GM12874 (cell line): ENCODE measurements at regions not wholly inside any gene's neighbourhood (a gene's known extent, or its start where the extent isn't known, plus 50 kb on each side); places are given as distances from the start of the nearest gene placed in this dataset.

Experiments
- CTCF ChIP-seq: IDR thresholded peaks from 2 replicates; pipeline ENCODE4 v1.5.1; 2011; ENCODE audit warnings: low read depth, mild to moderate bottlenecking, control low read depth, low read length, moderate library complexity; ENCODE audit not compliant: insufficient read depth

GRCh38 chr1:81560629-81561028 is 240.1 kb upstream of the ADGRL2 start:
- TF ChIP-seq CTCF = no peak

DNA sequence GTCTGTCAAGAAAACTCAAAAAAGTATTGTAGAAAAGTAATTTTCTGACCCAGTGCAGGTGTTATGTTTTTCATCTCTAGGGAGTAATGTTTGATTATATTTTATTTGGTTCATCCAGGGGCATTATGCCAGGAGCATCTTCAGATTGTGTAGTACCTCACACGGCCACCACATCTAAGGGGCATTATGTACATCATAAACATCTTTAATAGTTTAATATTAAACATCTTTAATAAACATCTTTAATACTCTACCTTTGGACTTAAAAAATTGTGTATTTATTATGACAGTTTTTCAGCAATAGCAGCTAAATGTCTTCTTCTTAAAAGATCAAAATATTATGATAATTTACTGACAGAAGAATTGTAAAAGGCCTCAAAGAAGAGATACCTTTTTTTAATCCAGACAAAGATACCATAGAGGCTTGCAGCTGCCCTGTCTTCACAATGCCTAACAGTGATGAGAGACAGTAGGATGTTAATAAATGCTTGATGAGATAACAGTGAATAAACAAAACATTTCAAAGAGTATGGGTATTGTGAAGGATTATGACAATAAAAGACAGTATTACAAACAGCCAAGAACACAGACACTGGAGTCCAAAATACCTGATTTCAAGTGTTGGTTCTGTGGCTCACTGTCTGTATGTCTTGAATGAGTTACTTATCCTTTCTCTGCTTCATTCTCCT is 240.9 kb upstream of the ADGRL2 start:
- TF ChIP-seq CTCF = no peak

- TF ChIP-seq CTCF = no peak
Observed at GRCh38 chr1:81558291-81559076, 242.2 kb upstream of the ADGRL2 start.

DNA sequence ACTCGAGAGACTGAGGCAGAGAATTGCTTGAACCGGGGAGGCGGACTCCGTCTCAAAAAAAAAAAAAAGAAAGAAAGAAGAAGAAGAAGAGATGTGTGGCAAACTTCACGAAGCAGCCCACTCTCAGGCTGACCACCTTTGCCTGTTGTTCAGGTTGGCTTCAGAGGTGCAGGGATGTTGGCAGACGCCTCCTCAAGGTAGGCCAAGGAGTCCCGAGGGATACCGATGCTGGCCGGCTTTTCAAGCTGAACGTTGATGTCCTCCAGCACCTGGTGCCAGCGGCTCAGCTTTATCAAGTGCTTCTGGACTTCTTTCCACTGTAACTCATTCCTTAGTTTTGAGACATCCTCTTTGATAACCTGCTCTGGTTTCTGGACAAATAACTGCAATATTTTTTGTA is 243.8 kb upstream of the ADGRL2 start:
- no peak for TF ChIP-seq CTCF

DNA sequence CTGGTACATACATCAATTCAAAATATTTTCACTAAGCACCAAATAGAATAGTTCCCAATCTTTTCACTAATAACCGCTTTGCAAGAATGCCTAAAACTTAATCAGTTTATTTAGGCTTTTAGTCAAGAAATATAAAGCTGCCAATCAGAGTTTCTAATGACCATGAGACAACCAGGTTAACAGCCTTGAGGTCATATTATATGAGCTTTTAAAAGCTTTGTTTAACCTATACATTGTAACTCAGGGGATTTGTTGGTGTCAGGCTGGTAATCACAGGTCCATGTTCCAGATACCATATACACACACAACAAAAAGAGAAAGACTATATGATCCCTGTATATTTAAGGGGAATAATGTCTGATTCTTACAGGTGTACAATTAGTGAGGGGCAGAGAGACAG is 246.2 kb upstream of the ADGRL2 start:
- TF ChIP-seq CTCF = no peak

DNA sequence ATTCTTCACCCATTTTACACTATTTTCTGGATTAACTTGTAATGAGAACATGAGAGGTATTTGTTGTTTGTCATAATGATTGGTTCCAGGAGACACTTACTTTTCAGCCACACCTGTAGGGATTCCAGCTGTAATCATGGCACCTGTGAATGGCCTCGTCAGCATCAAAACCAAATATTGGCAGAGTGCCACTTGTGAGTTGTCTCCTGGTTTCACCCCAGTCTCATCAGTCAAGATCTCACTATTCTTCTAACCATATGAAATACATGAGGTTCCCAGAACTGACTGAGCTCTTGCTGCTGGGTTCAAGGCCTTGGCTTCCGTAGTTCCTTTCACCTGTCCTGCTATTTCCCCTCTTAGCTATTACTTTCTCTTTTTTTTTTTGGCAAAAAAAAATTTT is 246.6 kb upstream of the ADGRL2 start:
- no peak for TF ChIP-seq CTCF

DNA sequence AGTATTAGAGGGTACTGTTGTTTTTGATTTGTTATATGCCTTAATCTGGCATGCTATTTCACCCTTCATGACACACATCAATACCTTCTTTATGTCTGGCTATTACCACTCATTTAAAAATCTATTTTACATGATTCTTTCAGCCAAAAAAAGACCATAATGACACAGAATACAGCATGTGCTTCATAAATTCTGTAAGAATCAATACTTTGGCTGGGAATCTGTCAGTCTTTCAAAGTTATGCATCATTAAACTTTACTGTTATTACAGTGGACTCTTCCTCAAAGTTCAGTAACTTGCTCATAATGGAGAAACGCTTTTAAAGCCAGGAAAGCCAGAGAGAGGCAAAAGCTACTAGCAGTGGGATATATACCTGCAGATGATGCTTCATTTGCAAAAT is 247.2 kb upstream of the ADGRL2 start:
- no peak for TF ChIP-seq CTCF
